Activated CD4-positive, alpha-beta memory T cell treated with anti-CD3 and anti-CD28 coated beads, Interleukin-2, amount 10 ng/mL, durations not matched to agents 7 days and 5 days (primary cell): ENCODE measurements at regions not wholly inside any gene's neighbourhood (a gene's known extent, or its start where the extent isn't known, plus 50 kb on each side); places are given as distances from the start of the nearest gene placed in this dataset.
"Not testable (repeated sequence)": the region's sequence is repeated elsewhere in the genome, so short reads cannot be mapped to it uniquely, and the experiment has no call there.

Experiments used
- CTCF ChIA-PET: fragments of 350-600 bp; sonication (Branson Sonifier 250); formaldehyde crosslinking; loops from one replicate; lab custom pipeline; 2021; ENCODE audit warnings: antibody characterized with exemption, inconsistent platforms; lab: Charles Lee
- POLR2A ChIA-PET: fragments of 350-600 bp; sonication (Branson Sonifier 250); formaldehyde crosslinking; loops from one replicate; lab custom pipeline; 2021; ENCODE audit warnings: antibody characterized with exemption; lab: Charles Lee
- DNase-seq: peaks from one replicate; pipeline ENCODE4 v3.0.0-alpha.2; 2020
- H3K27ac Mint-ChIP-seq: one replicate; pipeline ENCODE4 v1.8.0; 2021; ENCODE audit warnings: mild to moderate bottlenecking, mixed read lengths
- H3K27me3 Mint-ChIP-seq: one replicate; pipeline ENCODE4 v1.8.0; 2021; ENCODE audit warnings: mixed read lengths
- H3K36me3 Mint-ChIP-seq: one replicate; pipeline ENCODE4 v1.8.0; 2021; ENCODE audit warnings: low read depth, mixed read lengths
- H3K4me1 Mint-ChIP-seq: one replicate; pipeline ENCODE4 v1.8.0; 2021; ENCODE audit warnings: mixed read lengths
- H3K4me3 Mint-ChIP-seq: one replicate; pipeline ENCODE4 v1.8.0; 2021; ENCODE audit warnings: mild to moderate bottlenecking, mixed read lengths
- H3K9me3 Mint-ChIP-seq: one replicate; pipeline ENCODE4 v1.8.0; 2021; ENCODE audit warnings: mixed read lengths

DNA sequence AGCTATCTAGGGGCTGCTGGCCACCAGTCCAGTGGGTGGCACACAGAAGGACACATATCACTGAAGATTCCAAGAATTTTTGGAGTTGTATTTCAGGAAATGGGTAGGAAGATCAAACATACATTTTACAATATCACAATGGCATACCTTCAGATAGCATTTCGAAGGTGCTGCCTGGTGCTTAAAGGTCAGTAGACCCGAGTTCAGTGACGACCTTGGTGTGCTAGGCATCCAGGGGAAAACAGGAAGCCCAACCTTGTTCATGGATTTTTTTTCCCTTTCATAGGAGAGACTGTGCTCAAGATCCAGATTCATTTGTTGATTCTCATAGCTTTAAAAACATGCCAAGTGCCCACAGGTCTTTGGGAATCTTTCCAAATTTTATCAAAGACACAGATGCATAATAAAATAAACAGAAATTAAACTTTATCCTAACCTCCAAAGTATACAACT, 51.0 kb upstream of the RCBTB2 start:
- H3K27me3 Mint-ChIP-seq, result peaks cover 28% of the 10 kb centered on the region
- peaks cover 8% of the 10 kb centered on the region for H3K9me3 Mint-ChIP-seq
- ChIA-PET CTCF (interaction anchor here (2.2 kb wide), 1 partner anchor 185 kb away, joined by 7 read pairs; no protein-coding TSS in a partner anchor), POLR2A (interaction anchor here (1.8 kb wide), 1 partner anchor 22 kb away, joined by 5 read pairs; no protein-coding TSS in a partner anchor)
- DNase-seq, result no peak
- H3K27ac Mint-ChIP-seq, result no peak overlapping the region
- peaks cover 7% of the 10 kb centered on the region for H3K36me3 Mint-ChIP-seq
- H3K4me1 Mint-ChIP-seq, result peaks cover 35% of the 10 kb centered on the region
- no peak overlapping the region for H3K4me3 Mint-ChIP-seq

DNA sequence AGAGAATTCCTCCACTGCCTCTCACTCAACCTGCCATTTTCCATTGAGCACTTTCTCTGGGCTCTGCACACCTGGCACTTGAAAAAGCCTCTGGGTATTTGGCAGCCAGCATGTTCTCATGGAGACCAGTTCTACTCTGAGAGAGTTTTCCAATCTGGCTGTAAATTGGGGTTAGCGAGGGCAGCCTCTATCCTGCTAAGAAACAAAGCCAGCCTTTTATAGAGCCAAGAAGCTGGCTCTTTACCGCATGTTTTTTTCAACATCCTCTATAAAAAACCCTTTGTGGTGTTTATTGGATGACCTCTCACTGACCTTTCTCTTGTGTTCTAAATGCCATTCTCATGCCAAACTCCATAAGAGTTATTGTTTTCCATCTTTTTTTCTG, 52.6 kb upstream of the RCBTB2 start:
- peaks cover 7% of the 10 kb centered on the region for H3K36me3 Mint-ChIP-seq
- ChIA-PET CTCF (no interaction called here), POLR2A (interaction anchor here (0.9 to 1.1 kb wide), 2 partner anchors 184 to 252 kb away, joined by 3 read pairs; no protein-coding TSS in a partner anchor)
- H3K27ac Mint-ChIP-seq, result no peak overlapping the region
- H3K9me3 Mint-ChIP-seq, result peaks cover 8% of the 10 kb centered on the region
- no peak overlapping the region for H3K4me3 Mint-ChIP-seq
- peaks cover 26% of the 10 kb centered on the region for H3K27me3 Mint-ChIP-seq
- H3K4me1 Mint-ChIP-seq, result peaks cover 20% of the 10 kb centered on the region
- DNase-seq, result no peak

DNA sequence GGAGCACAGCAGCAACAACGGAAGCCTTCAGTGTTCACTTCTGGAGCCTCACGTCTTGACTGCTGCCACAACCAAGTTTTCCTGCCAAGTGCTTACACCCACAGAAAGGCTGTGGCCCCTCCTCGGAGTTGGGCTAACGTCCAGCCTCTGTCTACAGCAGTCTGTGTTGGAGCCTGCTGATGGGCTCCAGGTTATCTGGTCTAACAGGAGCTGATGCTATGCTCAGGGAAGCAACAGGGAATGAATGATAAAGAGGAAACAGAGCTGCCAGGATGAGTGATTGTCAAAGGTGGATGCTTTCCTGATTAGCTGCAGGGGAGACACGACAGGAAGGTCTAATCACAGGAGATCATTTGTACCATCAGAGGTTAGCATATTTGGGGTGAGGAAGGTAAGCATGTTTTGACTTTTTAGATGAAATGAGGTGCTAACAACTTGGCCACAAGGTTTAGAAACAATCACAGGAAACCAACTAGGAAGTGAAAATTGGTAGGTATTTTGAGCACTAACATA, 53.8 kb upstream of the RCBTB2 start:
- Mint-ChIP-seq H3K4me3 (no peak overlapping the region), H3K9me3 (peaks cover 8% of the 10 kb centered on the region), H3K4me1 (peaks cover 15% of the 10 kb centered on the region), H3K27ac (peak overlapping the region; percentile 55), H3K36me3 (peaks cover 7% of the 10 kb centered on the region), H3K27me3 (peaks cover 23% of the 10 kb centered on the region)
- DNase-seq, result no peak
- ChIA-PET CTCF (no interaction called here), POLR2A (interaction anchor here (0.5 to 1.1 kb wide), 2 partner anchors 185 to 189 kb away, joined by 3 read pairs; no protein-coding TSS in a partner anchor)

DNA sequence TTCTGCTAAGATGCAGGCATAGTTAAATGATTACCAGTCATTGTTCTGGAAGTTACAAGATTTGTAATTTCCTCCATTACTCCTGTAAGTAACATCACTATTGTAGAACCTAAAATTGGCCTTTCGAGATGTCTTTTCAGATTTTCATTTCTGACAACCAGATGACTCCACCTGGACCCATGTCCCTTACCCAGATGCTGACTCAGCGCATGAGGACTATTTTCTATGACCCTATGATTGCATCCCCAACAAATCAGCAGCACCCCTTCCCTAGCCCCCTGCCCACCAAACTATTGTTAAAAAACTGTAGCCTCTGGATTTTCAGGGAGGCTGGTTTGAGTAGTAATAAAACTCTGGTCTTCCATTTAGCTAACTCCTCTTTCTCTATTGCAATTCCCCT, 55.2 kb upstream of the RCBTB2 start:
- no peak overlapping the region for H3K4me3 Mint-ChIP-seq
- H3K27ac Mint-ChIP-seq, result no peak overlapping the region
- H3K9me3 Mint-ChIP-seq, result peaks cover 8% of the 10 kb centered on the region
- no peak for DNase-seq
- POLR2A ChIA-PET, result no interaction called here
- peaks cover 11% of the 10 kb centered on the region for H3K27me3 Mint-ChIP-seq
- H3K36me3 Mint-ChIP-seq, result peaks cover 7% of the 10 kb centered on the region
- H3K4me1 Mint-ChIP-seq, result peaks cover 15% of the 10 kb centered on the region
- CTCF ChIA-PET, result no interaction called here

DNA sequence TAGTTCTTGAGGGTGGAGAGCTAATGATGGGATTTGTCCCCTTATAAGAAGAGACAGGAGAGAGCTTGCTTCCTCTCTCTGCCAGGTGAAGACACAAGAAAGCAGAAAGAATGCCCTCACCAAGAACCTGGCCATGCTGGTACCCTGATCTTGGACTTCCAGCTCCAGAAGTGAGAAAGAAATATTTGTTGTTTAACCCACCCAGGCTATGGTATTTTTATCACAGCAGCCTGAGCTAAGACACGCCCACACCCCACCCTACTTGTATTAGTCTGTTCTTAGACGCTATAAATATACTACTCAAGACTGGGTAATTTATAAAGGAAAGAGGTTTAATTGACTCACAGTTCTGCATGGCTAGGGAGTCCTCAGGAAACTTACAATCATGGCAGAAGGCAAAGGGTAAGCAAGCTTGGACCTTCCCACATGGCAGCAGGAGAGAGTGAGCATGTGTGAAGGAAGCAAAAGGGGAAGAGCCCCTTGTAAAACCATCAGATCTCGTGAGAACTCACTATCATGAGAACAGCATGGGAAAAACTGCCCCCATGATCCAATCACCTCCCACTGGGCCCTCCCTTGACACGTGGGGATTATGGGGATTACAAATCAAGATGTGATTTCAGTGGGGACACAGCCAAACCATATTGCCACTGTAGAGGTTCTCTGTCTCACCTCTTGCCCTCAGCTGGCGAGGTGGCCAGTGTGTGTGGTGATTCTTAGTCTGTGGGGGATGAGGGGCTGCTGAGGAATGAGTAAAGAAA, 57.4 kb upstream of the RCBTB2 start:
- peaks cover 7% of the 10 kb centered on the region for H3K36me3 Mint-ChIP-seq
- CTCF ChIA-PET, result interaction anchor here (1.4 kb wide), 2 partner anchors 10 to 256 kb away, joined by 3 read pairs; no protein-coding TSS in a partner anchor
- H3K4me1 Mint-ChIP-seq, result peaks cover 14% of the 10 kb centered on the region
- POLR2A ChIA-PET, result no interaction called here
- DNase-seq, result no peak
- H3K4me3 Mint-ChIP-seq, result no peak overlapping the region
- H3K9me3 Mint-ChIP-seq, result peaks cover 8% of the 10 kb centered on the region
- H3K27me3 Mint-ChIP-seq, result peaks cover 3% of the 10 kb centered on the region
- no peak overlapping the region for H3K27ac Mint-ChIP-seq

DNA sequence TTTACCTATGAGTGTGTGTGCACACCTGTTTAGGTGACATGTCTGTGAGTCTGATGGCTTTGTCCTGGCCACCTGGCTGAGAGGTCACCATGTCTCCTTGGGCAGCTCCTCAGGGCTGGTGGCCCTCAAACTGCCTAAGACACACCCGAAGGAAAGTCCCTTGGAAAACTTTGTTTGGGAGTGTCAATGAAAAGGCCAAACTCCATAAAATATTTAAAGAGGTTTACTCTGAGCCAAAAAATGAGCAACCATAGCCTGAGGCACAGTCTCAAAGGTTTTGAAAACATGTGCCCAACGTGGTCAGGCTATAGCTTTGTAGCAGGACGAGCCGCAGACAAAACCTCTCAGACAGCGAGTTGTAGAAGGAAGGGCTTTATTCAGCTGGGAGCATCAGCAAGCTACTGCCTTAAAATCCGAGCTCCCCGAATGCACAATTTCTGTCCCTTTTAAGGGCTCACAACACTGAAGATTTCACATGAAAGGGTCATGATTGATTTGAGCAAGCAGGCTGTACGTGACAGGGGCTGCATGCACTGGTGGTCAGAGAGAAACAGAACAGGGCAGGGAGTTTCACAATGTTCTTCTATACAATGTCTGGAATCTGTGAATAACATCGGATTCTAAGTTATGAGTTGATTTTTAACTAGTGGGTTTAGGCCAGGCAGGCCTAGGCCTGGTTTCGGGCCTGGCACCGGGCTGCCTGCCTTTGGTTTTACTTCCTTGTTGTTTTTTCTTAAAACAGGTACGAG, 58.4 kb upstream of the RCBTB2 start:
- POLR2A ChIA-PET, H3K27ac Mint-ChIP-seq, H3K9me3 Mint-ChIP-seq, H3K4me1 Mint-ChIP-seq, H3K4me3 Mint-ChIP-seq, DNase-seq, H3K27me3 Mint-ChIP-seq, H3K36me3 Mint-ChIP-seq: not testable (repeated sequence)
- CTCF ChIA-PET, result interaction anchor here (1.4 kb wide), 2 partner anchors 11 to 257 kb away, joined by 3 read pairs; no protein-coding TSS in a partner anchor

DNA sequence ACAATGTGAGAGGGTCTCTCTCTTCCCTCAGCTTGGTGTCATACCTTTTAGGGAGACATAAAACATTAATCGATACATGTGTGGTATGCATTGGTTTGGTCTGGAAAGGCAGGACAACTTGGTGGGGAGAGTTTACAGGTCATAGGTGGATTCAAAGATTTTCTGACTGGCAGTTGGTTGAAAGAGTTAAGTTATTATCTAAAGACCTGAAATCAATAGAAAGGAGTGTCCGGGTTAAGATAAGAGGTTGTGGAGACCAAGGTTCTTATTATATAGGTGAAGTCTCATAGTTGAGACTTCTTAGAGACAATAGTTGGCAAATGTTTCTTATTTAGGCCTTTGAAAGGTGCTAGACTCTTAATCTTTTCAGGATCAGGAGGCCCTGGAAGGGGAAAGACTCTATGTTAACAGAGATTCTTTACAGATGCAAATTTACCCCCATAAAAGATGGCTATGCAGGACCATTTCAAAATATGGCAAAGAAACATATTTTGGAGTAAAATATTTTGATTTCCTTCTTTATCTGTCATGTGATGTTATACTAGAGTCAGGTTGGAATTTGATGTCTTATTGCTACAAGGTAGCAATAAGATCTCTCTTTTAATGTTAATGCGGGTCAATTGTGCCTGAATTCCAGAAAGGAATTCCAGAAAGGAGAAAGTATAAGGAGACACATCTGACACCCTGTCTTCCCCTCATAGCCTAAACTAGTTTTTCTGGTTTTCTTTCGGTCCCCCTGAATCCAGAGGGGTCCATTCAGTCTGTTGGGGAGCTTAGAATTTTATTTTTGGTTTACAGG, 59.2 kb upstream of the RCBTB2 start:
- H3K27ac Mint-ChIP-seq, result no peak overlapping the region
- DNase-seq, result no peak
- H3K36me3 Mint-ChIP-seq, result peaks cover 3% of the 10 kb centered on the region
- peaks cover 3% of the 10 kb centered on the region for H3K27me3 Mint-ChIP-seq
- H3K4me1 Mint-ChIP-seq, result peaks cover 1% of the 10 kb centered on the region
- no peak overlapping the region for H3K4me3 Mint-ChIP-seq
- POLR2A ChIA-PET, result no interaction called here
- CTCF ChIA-PET, result interaction anchor here (1.0 to 1.2 kb wide), 2 partner anchors 177 to 285 kb away, joined by 4 to 6 read pairs; no protein-coding TSS in a partner anchor
- peaks cover 6% of the 10 kb centered on the region for H3K9me3 Mint-ChIP-seq

DNA sequence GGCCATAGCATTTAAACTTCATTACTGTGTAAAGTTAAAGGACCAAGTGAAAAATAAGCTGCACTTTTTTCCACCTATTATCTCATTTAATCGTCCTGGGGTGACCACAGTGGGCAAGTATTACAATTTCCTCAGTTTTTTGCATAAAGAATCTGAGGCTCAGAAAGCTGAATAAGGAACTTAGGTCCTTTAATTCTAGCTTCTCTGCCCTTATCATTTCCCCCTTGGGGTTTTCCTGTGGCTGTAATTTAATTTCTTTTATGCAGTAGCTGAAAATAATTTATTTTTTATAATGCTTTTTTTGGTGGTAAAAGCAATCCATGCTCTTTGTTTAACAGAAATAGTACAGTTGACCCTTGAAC, 59.8 kb upstream of the RCBTB2 start:
- DNase-seq, result no peak
- peaks cover 3% of the 10 kb centered on the region for H3K27me3 Mint-ChIP-seq
- H3K27ac Mint-ChIP-seq, result no peak overlapping the region
- no peaks in the 10 kb centered on the region for H3K4me1 Mint-ChIP-seq
- CTCF ChIA-PET, result interaction anchor here (1.0 to 1.2 kb wide), 2 partner anchors 176 to 285 kb away, joined by 4 to 6 read pairs; no protein-coding TSS in a partner anchor
- H3K9me3 Mint-ChIP-seq, result peaks cover 6% of the 10 kb centered on the region
- POLR2A ChIA-PET, result no interaction called here
- H3K4me3 Mint-ChIP-seq, result no peak overlapping the region
- H3K36me3 Mint-ChIP-seq, result peaks cover 3% of the 10 kb centered on the region

DNA sequence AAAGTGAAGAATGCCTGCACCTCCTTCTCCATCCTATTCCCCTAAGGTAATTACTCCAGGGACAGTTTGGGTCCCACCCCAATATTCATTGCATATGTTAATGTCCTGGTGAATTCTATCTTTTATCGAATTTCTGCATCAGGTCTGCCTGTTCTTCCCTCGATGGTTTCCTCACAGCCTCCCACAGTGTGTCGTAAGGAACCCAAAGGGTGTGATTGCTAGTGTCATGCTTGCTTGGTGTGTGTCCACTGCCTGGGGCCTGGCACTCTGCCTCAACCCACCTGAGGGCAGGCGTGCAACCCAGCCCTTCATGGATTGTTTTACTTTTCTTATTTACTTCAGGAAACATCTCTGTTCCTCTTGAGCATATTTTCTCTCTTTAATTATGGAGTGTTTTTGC, 60.2 kb upstream of the CYSLTR2 start:
- Mint-ChIP-seq H3K27me3 (peaks cover 3% of the 10 kb centered on the region), H3K9me3 (peaks cover under 1% of the 10 kb centered on the region)
- POLR2A ChIA-PET, result no interaction called here

DNA sequence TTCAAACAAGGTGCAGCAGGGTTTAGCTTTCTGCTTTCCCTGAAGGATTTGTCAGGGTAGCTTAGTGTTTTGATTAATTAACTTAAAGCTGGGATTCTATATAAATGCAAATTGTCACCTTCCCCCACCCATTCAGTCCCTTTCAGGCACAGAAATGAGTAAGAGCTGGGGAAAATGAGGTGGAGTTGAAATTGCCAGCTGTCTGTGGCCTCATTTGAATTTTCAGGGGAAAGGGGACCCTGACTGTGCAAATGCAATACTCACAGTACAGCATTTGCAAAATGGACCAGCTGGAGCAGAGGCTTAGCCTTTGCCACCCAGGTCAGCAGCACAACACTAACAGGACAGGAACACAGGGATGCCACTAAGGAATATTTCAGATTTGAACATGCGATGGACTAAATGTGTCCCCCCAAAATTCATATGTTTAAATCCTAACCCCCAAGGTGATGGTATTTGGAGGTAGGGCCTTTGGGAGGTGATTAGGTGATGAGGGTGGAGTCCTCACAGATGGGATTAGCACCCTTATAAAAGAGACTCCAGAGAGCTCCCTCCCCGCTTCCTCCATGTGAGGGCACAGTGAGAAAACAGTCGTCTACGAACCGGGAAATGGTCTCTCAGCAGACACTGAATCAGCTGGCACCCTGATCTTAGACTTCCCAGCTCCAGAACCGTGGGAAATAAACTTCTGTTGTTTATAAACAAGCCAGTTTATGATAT, 59.5 kb upstream of the CYSLTR2 start:
- Mint-ChIP-seq H3K4me3 (no peak overlapping the region), H3K27me3 (peaks cover 3% of the 10 kb centered on the region), H3K9me3 (no peaks in the 10 kb centered on the region), H3K27ac (no peak overlapping the region), H3K36me3 (no peaks in the 10 kb centered on the region), H3K4me1 (no peaks in the 10 kb centered on the region)
- ChIA-PET POLR2A (no interaction called here), CTCF (interaction anchor here (5.9 kb wide), 1 partner anchor 175 kb away, joined by 51 read pairs; no protein-coding TSS in a partner anchor)
- DNase-seq, result no peak

More for the DNA sequence above, 60.2 kb upstream of the CYSLTR2 start:
- no peak overlapping the region for H3K27ac Mint-ChIP-seq
- H3K4me3 Mint-ChIP-seq, result no peak overlapping the region
- CTCF ChIA-PET, result interaction anchor here (5.9 kb wide), 1 partner anchor 176 kb away, joined by 51 read pairs; no protein-coding TSS in a partner anchor
- H3K4me1 Mint-ChIP-seq, result no peaks in the 10 kb centered on the region
- peaks cover 1% of the 10 kb centered on the region for H3K36me3 Mint-ChIP-seq
- DNase-seq, result no peak

DNA sequence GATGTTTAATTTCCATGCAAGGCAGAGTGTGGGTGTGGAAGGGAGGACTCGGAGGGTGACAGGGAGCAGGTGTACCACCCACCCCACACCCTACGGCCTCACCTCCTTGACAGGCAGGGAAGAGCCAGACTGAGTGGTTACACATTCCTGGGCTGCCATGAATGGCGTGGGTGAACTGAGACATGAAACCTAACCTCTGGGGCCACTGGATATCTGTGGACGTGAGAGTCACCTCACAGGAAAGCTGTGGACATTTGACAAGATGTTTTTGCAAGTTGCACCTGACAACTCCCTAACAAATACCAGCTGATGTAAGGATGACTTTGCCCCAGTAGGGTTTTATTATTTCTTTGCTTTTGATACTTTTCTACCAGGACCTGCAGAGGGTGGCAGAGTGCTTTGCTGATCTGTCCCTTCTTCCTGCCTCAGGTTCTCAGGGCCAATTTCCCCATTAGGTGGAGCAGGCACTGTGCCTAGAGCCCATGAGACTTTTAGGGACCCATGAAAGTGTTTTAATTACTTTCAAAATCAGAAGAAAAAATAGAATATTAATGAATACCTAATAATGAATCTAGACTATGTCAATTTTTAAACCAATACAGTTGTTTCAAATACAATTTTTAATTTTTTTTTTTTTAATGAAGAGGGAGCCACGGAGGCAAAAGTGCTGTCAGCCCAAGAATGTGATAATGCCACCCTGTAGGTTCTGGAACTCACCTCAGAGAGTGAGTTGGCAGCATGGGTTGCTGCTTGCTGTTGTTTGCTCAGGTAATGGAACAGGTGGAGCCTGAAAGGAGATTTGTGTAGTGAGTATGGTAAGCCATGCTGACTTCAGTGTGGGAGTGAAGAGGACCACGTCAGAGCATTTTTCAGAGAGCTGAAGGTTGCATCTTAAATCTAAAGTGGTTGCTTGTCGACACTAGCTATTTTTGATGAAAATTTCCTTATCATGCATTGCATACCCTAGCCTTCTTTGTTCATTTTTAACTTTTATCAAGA, 58.0 kb upstream of the CYSLTR2 start:
- Mint-ChIP-seq H3K27ac (no peak overlapping the region), H3K4me3 (no peak overlapping the region), H3K9me3 (no peaks in the 10 kb centered on the region), H3K4me1 (no peaks in the 10 kb centered on the region), H3K27me3 (peaks cover 3% of the 10 kb centered on the region), H3K36me3 (no peaks in the 10 kb centered on the region)
- peak; percentile 66 for DNase-seq
- ChIA-PET POLR2A (interaction anchor here (0.6 kb wide), 1 partner anchor 58 kb away, joined by 3 read pairs; the partner anchor contains the start of gene CYSLTR2), CTCF (interaction anchor here (5.9 kb wide), 1 partner anchor 174 kb away, joined by 51 read pairs; no protein-coding TSS in a partner anchor)
